H1 (cell line): ENCODE measurements at regions not wholly inside any gene's neighbourhood (a gene's known extent, or its start where the extent isn't known, plus 50 kb on each side); places are given as distances from the start of the nearest gene placed in this dataset.
A peak's percentile ranks its signal among the peaks of the same experiment; 100 is the strongest.

Source experiments
- CTCF ChIA-PET: fragments of 300-600 bp; sonication (Branson Sonifier 250); formaldehyde crosslinking; loops from one replicate; lab custom pipeline; 2021; ENCODE audit not compliant: partially characterized antibody; lab: Charles Lee
- POLR2A ChIA-PET: fragments of 300-600 bp; sonication (Branson Sonifier 250); formaldehyde crosslinking; loops from one replicate; lab custom pipeline; 2021; ENCODE audit warnings: inconsistent platforms; ENCODE audit not compliant: partially characterized antibody; lab: Charles Lee
- DNase-seq, 2 experiments: peaks; one replicate each; pipeline versions ENCODE4 v3.0.0 to v3.0.0-alpha.2; 2010 to 2022; ENCODE audit warnings: low spot score in 2 of 2, low read depth in 1 of 2, mixed read lengths in 1 of 2
- FAIRE-seq: peaks from 2 replicates; lab custom pipeline; 2011; peaks lifted over from hg19 to GRCh38; lab: Jason Lieb, UNC
- H2AFZ ChIP-seq: 2 replicates; pipeline ENCODE4 v1.8.1; 2012; ENCODE audit warnings: low read length, inconsistent platforms
- H2AK5ac ChIP-seq: 2 replicates; pipeline ENCODE4 v1.6.1; 2013; ENCODE audit warnings: low read depth, low read length
- H2BK120ac ChIP-seq: replicated peaks from 2 replicates; pipeline ENCODE3; 2013; ENCODE audit warnings: low read depth, low read length, inconsistent platforms
- H2BK12ac ChIP-seq: 2 replicates; pipeline ENCODE4 v1.6.1; 2013; ENCODE audit warnings: low read depth, low read length
- H2BK15ac ChIP-seq: 2 replicates; pipeline ENCODE4 v1.6.1; 2013; ENCODE audit warnings: low read length
- H2BK20ac ChIP-seq: 2 replicates; pipeline ENCODE4 v1.6.1; 2013; ENCODE audit warnings: low read length
- H2BK5ac ChIP-seq: 2 replicates; pipeline ENCODE4 v1.6.1; 2013; ENCODE audit warnings: low read depth, low read length
- H3K14ac ChIP-seq: 2 replicates; pipeline ENCODE4 v1.6.1; 2013; ENCODE audit warnings: inconsistent platforms; ENCODE audit not compliant: insufficient read length
- H3K18ac ChIP-seq: 2 replicates; pipeline ENCODE4 v1.6.1; 2013; ENCODE audit warnings: low read length; ENCODE audit errors: extremely low read depth
- H3K23ac ChIP-seq: 2 replicates; pipeline ENCODE4 v1.6.1; 2013; ENCODE audit warnings: inconsistent platforms; ENCODE audit not compliant: insufficient read length
- H3K23me2 ChIP-seq: 2 replicates; pipeline ENCODE4 v1.6.1; 2013; ENCODE audit warnings: low read depth, low read length
- H3K27ac ChIP-seq: 2 replicates; pipeline ENCODE4 v1.6.1; 2011; ENCODE audit warnings: low read depth, low read length, inconsistent platforms
- H3K27me3 ChIP-seq, 4 experiments: replicated peaks in 1 of 4; 1 replicate in 1 of 4; 2 replicates in 3 of 4; pipeline versions ENCODE4 v1.6.1 to v1.8.1; 2011 to 2013; ENCODE audit warnings: low read length in 3 of 4, mild to moderate bottlenecking in 3 of 4, inconsistent platforms in 2 of 4, mixed read lengths in 2 of 4, moderate library complexity in 1 of 4; ENCODE audit not compliant: control insufficient read depth in 3 of 4, insufficient read depth in 3 of 4; ENCODE audit errors: extremely low read depth in 1 of 4
- H3K36me3 ChIP-seq, 4 experiments: 2 replicates each; pipeline versions ENCODE4 v1.6.1 to v1.8.1; 2011 to 2013; ENCODE audit warnings: mild to moderate bottlenecking in 4 of 4, low read length in 3 of 4, moderate library complexity in 2 of 4, control low read depth in 1 of 4, inconsistent platforms in 1 of 4; ENCODE audit not compliant: insufficient read depth in 4 of 4, control insufficient read depth in 2 of 4
- H3K4ac ChIP-seq: replicated peaks from 2 replicates; pipeline ENCODE3; 2013; ENCODE audit warnings: low read length, low read depth, mixed read lengths, inconsistent platforms; ENCODE audit not compliant: insufficient read length
- H3K4me1 ChIP-seq, 4 experiments: replicated peaks in 1 of 4; 1 replicate in 1 of 4; 2 replicates in 3 of 4; pipeline versions ENCODE4 v1.6.1 to v1.8.1; 2011 to 2013; ENCODE audit warnings: low read length in 3 of 4, inconsistent platforms in 2 of 4, mixed read lengths in 1 of 4; ENCODE audit not compliant: insufficient read depth in 4 of 4, control insufficient read depth in 3 of 4
- H3K4me2 ChIP-seq, 2 experiments: 2 replicates each; pipeline versions ENCODE4 v1.6.1 to v1.8.1; 2011 to 2013; ENCODE audit warnings: low read depth in 2 of 2, low read length in 2 of 2, control low read depth in 1 of 2, inconsistent platforms in 1 of 2, mild to moderate bottlenecking in 1 of 2; ENCODE audit not compliant: insufficient read depth in 1 of 2
- H3K4me3 ChIP-seq, 4 experiments: fragments of 200-600, 300-600 bp in 1 of 4; sonication (generic), shearing (Covaris generic), sonication (Bioruptor Twin) in 1 of 4; 2 replicates each; pipeline versions ENCODE4 v1.5.1 to v1.8.1; 2011 to 2016; ENCODE audit warnings: low read length in 4 of 4, low read depth in 3 of 4, control low read depth in 2 of 4, inconsistent platforms in 2 of 4, mild to moderate bottlenecking in 2 of 4, mixed read lengths in 1 of 4, moderate library complexity in 1 of 4; ENCODE audit not compliant: insufficient read depth in 2 of 4; ENCODE audit errors: extremely low read depth in 1 of 4
- H3K56ac ChIP-seq: replicated peaks from 2 replicates; pipeline ENCODE3; 2013; ENCODE audit warnings: low read depth, mild to moderate bottlenecking, mixed read lengths, low read length, inconsistent platforms; ENCODE audit not compliant: insufficient read length
- H3K79me1 ChIP-seq: 2 replicates; pipeline ENCODE4 v1.6.1; 2013; ENCODE audit warnings: low read depth, low read length, control low read depth
- H3K79me2 ChIP-seq, 2 experiments: 2 replicates each; pipeline versions ENCODE4 v1.6.1 to v1.8.1; 2012 to 2013; ENCODE audit warnings: low read length in 2 of 2, mild to moderate bottlenecking in 2 of 2, inconsistent platforms in 1 of 2; ENCODE audit not compliant: insufficient read depth in 2 of 2, control insufficient read depth in 1 of 2
- H3K9ac ChIP-seq, 4 experiments: replicated peaks in 1 of 4; 1 replicate in 1 of 4; 2 replicates in 3 of 4; pipeline versions ENCODE4 v1.6.1 to v1.8.1; 2011 to 2013; ENCODE audit warnings: low read depth in 3 of 4, low read length in 3 of 4, control low read depth in 2 of 4, mild to moderate bottlenecking in 2 of 4, moderate library complexity in 2 of 4, inconsistent platforms in 1 of 4; ENCODE audit errors: extremely low read depth in 1 of 4
- H3K9me3 ChIP-seq, 2 experiments: 2 replicates each; pipeline versions ENCODE4 v1.6.1 to v1.8.1; 2012 to 2013; ENCODE audit warnings: mild to moderate bottlenecking in 2 of 2, moderate library complexity in 2 of 2, control low read depth in 1 of 2, inconsistent platforms in 1 of 2, low read depth in 1 of 2, low read length in 1 of 2, mixed read lengths in 1 of 2; ENCODE audit not compliant: insufficient read depth in 2 of 2
- H4K20me1 ChIP-seq, 2 experiments: replicated peaks in 1 of 2; 2 replicates each; pipeline versions ENCODE3 to v1.8.1; 2011 to 2013; ENCODE audit warnings: inconsistent platforms in 2 of 2, low read length in 2 of 2, mild to moderate bottlenecking in 1 of 2; ENCODE audit not compliant: insufficient read depth in 2 of 2, control insufficient read depth in 1 of 2
- H4K5ac ChIP-seq: 2 replicates; pipeline ENCODE4 v1.6.1; 2013; ENCODE audit warnings: low read length, low read depth, mixed read lengths, inconsistent platforms; ENCODE audit not compliant: insufficient read length
- H4K8ac ChIP-seq: 2 replicates; pipeline ENCODE4 v1.8.0; 2013; ENCODE audit warnings: mild to moderate bottlenecking, moderate library complexity, low read length, inconsistent platforms; ENCODE audit not compliant: insufficient read depth; ENCODE audit errors: extremely low read depth
- H4K91ac ChIP-seq: replicated peaks from 2 replicates; pipeline ENCODE3; 2013; ENCODE audit warnings: low read length, mixed read lengths, inconsistent platforms; ENCODE audit not compliant: insufficient read length
- CTCF ChIP-seq, 3 experiments: IDR thresholded peaks; 1 replicate in 2 of 3; 2 replicates in 1 of 3; pipeline versions ENCODE4 v1.5.1 to v1.6.1; 2011; ENCODE audit warnings: low read length in 3 of 3, mild to moderate bottlenecking in 3 of 3, inconsistent platforms in 2 of 3, low read depth in 1 of 3, moderate library complexity in 1 of 3; ENCODE audit not compliant: insufficient read depth in 1 of 3; ENCODE audit errors: control extremely low read depth in 1 of 3
- HDAC6 ChIP-seq: IDR thresholded peaks from one replicate; pipeline ENCODE4 v1.7.1; 2012; ENCODE audit warnings: low read depth, mild to moderate bottlenecking, inconsistent platforms, low read length, moderate library complexity
- MAFK ChIP-seq: IDR thresholded peaks from 2 replicates; pipeline ENCODE4 v1.6.1; 2012; ENCODE audit warnings: low read depth, mild to moderate bottlenecking, improper control_type of control experiment, low read length
- POU5F1 ChIP-seq: IDR thresholded peaks from 2 replicates; pipeline ENCODE4 v1.6.1; 2011; ENCODE audit warnings: low read depth, mild to moderate bottlenecking, low read length, moderate library complexity
- RAD21 ChIP-seq, 2 experiments: IDR thresholded peaks in 1 of 2; conservative IDR thresholded peaks in 1 of 2; 2 replicates each; pipeline ENCODE4 v1.6.1; 2011; ENCODE audit warnings: low read depth in 2 of 2, low read length in 2 of 2, improper control_type of control experiment in 1 of 2, inconsistent platforms in 1 of 2, mild to moderate bottlenecking in 1 of 2, moderate library complexity in 1 of 2
- WGBS, 2 experiments: shearing (Covaris generic) in 1 of 2; methylation state at CpG; one replicate each; pipeline versions ENCODE4 v1.1.6 to v1.1.7; 2013 to 2015; ENCODE audit warnings: low lambda C conversion rate in 2 of 2, mixed read lengths in 2 of 2, inconsistent platforms in 1 of 2, low coverage in 1 of 2, missing lambda C conversion rate in 1 of 2; ENCODE audit not compliant: insufficient replicate concordance in 2 of 2, insufficient coverage in 1 of 2, insufficient read length in 1 of 2; ENCODE audit errors: extremely low coverage in 1 of 2, missing lambda C conversion rate in 1 of 2; 5-methylcytosine and 5-hydroxymethylcytosine counted together

- H4K5ac ChIP-seq, result no peak overlapping the region
- H3K9ac ChIP-seq, result no peak overlapping the region
- H2BK12ac ChIP-seq, result no peak overlapping the region
- POLR2A ChIA-PET, result no interaction called here
- H2AK5ac ChIP-seq, result no peak overlapping the region
- H3K18ac ChIP-seq, result no peak overlapping the region
- FAIRE-seq (peak; percentile 99), DNase-seq (peak; percentile 31 to 56)
- H4K8ac ChIP-seq, result no peak overlapping the region
- no peaks in the 10 kb centered on the region for H3K9me3 ChIP-seq
- no peak overlapping the region for H3K14ac ChIP-seq
- H2BK5ac ChIP-seq, result no peak overlapping the region
- no peaks in the 10 kb centered on the region for H3K27me3 ChIP-seq
- no peaks in the 10 kb centered on the region for H4K20me1 ChIP-seq
- no peak overlapping the region for H3K4ac ChIP-seq
- no peak overlapping the region for H2BK120ac ChIP-seq
- H2AFZ ChIP-seq, result no peak overlapping the region
- no peak overlapping the region for H3K27ac ChIP-seq
- H3K79me2 ChIP-seq, result no peaks in the 10 kb centered on the region
- no peak overlapping the region for H3K56ac ChIP-seq
- H3K4me3 ChIP-seq, result no peak overlapping the region
- 0 out of 4 replicates have a peak overlapping the region, but pooled peaks of 1 of the 2 experiments have one; percentile 13 for H3K4me2 ChIP-seq
- 20% methylated on average over 1 of the region's 1 CpG; no CpG with 5 or more reads in 1 of the 2 experiments for WGBS, 2 experiments
- no peaks in the 10 kb centered on the region for H3K79me1 ChIP-seq
- no peaks in the 10 kb centered on the region for H3K36me3 ChIP-seq
- no peak overlapping the region for H4K91ac ChIP-seq
- H2BK15ac ChIP-seq, result no peak overlapping the region
- H2BK20ac ChIP-seq, result no peak overlapping the region; the same call in 1 of the 2 replicates
- peaks cover 0 to 4% (median 2%) of the 10 kb centered on the region in 4 experiments; a peak in 5 of 7 replicates for H3K4me1 ChIP-seq
- CTCF ChIA-PET, result interaction anchor here (0.6 to 7.7 kb wide), 40 partner anchors 8 to 250 kb away, joined by 3 to 130 read pairs (median 4); no protein-coding TSS in a partner anchor
- no peak overlapping the region for H3K23ac ChIP-seq
- H3K23me2 ChIP-seq, result no peaks in the 10 kb centered on the region; the same call in 1 of the 2 replicates
- peak; percentile 88 to 93 for TF ChIP-seq RAD21 (IDR thresholded peaks at IDR 0.05 in 1 of 2, conservative IDR thresholded peaks at IDR 0.05 in 1 of 2; ENCODE audit: low read depth in 2 of 2, low read length in 2 of 2)
- TF ChIP-seq MAFK, result no peak
- TF ChIP-seq POU5F1, result no peak
- TF ChIP-seq HDAC6, result no peak
- TF ChIP-seq CTCF (IDR thresholded peaks at IDR 0.05; ENCODE audit: control extremely low read depth in 1 of 3, insufficient read depth in 1 of 3, low read depth in 1 of 3, low read length in 3 of 3), result peak in 2 of 3 experiments; percentile 59 to 71; a peak in 3 of 4 replicates
Observed at GRCh38 chr19:28217022-28217421, 995.9 kb downstream of the UQCRFS1 start.
